Astrocyte (in vitro differentiated cells and primary cell): ENCODE measurements at regions not wholly inside any gene's neighbourhood (a gene's known extent, or its start where the extent isn't known, plus 50 kb on each side); places are given as distances from the start of the nearest gene placed in this dataset.

Experiments used
- DNase-seq: peaks from one replicate; pipeline ENCODE4 v3.0.0-alpha.2; 2010; ENCODE audit warnings: low read depth
- FAIRE-seq: peaks from 2 replicates; lab custom pipeline; 2011; peaks lifted over from hg19 to GRCh38; lab: Jason Lieb, UNC
- H2AFZ ChIP-seq: 2 replicates; pipeline ENCODE4 v1.6.0; 2012; ENCODE audit warnings: low read depth, low read length, inconsistent platforms
- H3K27ac ChIP-seq: 2 replicates; pipeline ENCODE4 v1.5.1; 2011; ENCODE audit warnings: low read depth, low read length, inconsistent platforms
- H3K27me3 ChIP-seq: 2 replicates; pipeline ENCODE4 v1.6.0; 2011; ENCODE audit warnings: low read length, inconsistent platforms; ENCODE audit not compliant: insufficient read depth
- H3K36me3 ChIP-seq: 2 replicates; pipeline ENCODE4 v1.5.1; 2011; ENCODE audit warnings: low read length, inconsistent platforms; ENCODE audit not compliant: insufficient read depth
- H3K4me1 ChIP-seq: 2 replicates; pipeline ENCODE4 v1.5.1; 2011; ENCODE audit warnings: low read length, inconsistent platforms; ENCODE audit not compliant: insufficient read depth
- H3K4me2 ChIP-seq: 2 replicates; pipeline ENCODE4 v1.6.0; 2012; ENCODE audit warnings: low read length, inconsistent platforms
- H3K4me3 ChIP-seq: 2 replicates; pipeline ENCODE4 v1.5.1; 2011; ENCODE audit warnings: low read depth, mild to moderate bottlenecking, low read length, inconsistent platforms; ENCODE audit not compliant: insufficient read depth
- H3K79me2 ChIP-seq: 2 replicates; pipeline ENCODE4 v1.6.0; 2012; ENCODE audit warnings: mild to moderate bottlenecking, low read length, inconsistent platforms; ENCODE audit not compliant: insufficient read depth
- H3K9ac ChIP-seq: 2 replicates; pipeline ENCODE4 v1.6.0; 2012; ENCODE audit warnings: mild to moderate bottlenecking, low read length, inconsistent platforms
- H3K9me3 ChIP-seq: 2 replicates; pipeline ENCODE4 v1.5.1; 2012; ENCODE audit warnings: low read depth, mild to moderate bottlenecking, low read length, inconsistent platforms; ENCODE audit not compliant: insufficient read depth
- H4K20me1 ChIP-seq: 2 replicates; pipeline ENCODE4 v1.6.0; 2012; ENCODE audit warnings: low read length, inconsistent platforms; ENCODE audit not compliant: insufficient read depth
- H3K27ac Mint-ChIP-seq: one replicate; pipeline ENCODE4 v1.8.0; 2021; ENCODE audit warnings: mild to moderate bottlenecking, mixed read lengths; ENCODE audit not compliant: unreplicated experiment
- H3K27me3 Mint-ChIP-seq: one replicate; pipeline ENCODE4 v1.8.0; 2021; ENCODE audit warnings: low read depth, mixed read lengths; ENCODE audit not compliant: unreplicated experiment
- H3K36me3 Mint-ChIP-seq: one replicate; pipeline ENCODE4 v1.8.0; 2021; ENCODE audit warnings: low read depth, mixed read lengths; ENCODE audit not compliant: unreplicated experiment
- H3K4me1 Mint-ChIP-seq: one replicate; pipeline ENCODE4 v1.8.0; 2021; ENCODE audit warnings: low read depth, mixed read lengths; ENCODE audit not compliant: unreplicated experiment
- H3K4me3 Mint-ChIP-seq: one replicate; pipeline ENCODE4 v1.8.0; 2021; ENCODE audit warnings: mild to moderate bottlenecking, moderate library complexity, mixed read lengths; ENCODE audit not compliant: unreplicated experiment
- H3K9me3 Mint-ChIP-seq: one replicate; pipeline ENCODE4 v1.8.0; 2021; ENCODE audit warnings: mild to moderate bottlenecking, mixed read lengths; ENCODE audit not compliant: unreplicated experiment
- CTCF ChIP-seq: IDR thresholded peaks from 2 replicates; pipeline ENCODE4 v1.5.1; 2011; ENCODE audit warnings: low read depth, mild to moderate bottlenecking, inconsistent platforms, low read length, moderate library complexity; ENCODE audit not compliant: insufficient read depth
- EZH2 ChIP-seq: IDR thresholded peaks from 2 replicates; pipeline ENCODE4 v1.6.1; 2012; ENCODE audit warnings: mild to moderate bottlenecking, low read length, inconsistent platforms; ENCODE audit not compliant: insufficient read depth

DNA sequence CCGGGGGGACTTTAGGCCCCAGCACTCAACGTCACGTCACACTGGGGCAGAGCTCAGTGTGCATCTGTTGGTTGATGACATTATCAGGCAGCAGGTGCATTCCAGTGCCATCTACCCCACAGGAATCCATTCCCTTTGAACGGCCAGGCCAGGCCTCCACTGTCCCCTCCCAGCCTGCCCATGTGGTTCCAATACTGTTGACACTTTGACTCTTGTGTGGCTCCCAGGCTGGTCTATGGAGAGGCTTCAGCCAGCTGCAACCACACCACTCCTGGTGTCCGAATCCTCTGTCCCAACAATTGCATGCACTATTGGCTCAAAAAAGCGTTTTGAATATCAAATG is 92.0 kb upstream of the SIM2 start:
- TF ChIP-seq CTCF (no peak), EZH2 (no peak)
- Mint-ChIP-seq H3K4me3 (no peak overlapping the region), H3K36me3 (peaks cover 2% of the 10 kb centered on the region), H3K27ac (no peak overlapping the region), H3K4me1 (no peaks in the 10 kb centered on the region), H3K9me3 (peaks cover 2% of the 10 kb centered on the region), H3K27me3 (peaks cover 31% of the 10 kb centered on the region)
- Histone ChIP-seq H4K20me1 (no peaks in the 10 kb centered on the region), H3K27me3 (peaks cover 7% of the 10 kb centered on the region), H3K4me3 (no peak overlapping the region), H3K79me2 (no peaks in the 10 kb centered on the region), H3K9ac (no peak overlapping the region), H2AFZ (no peak overlapping the region), H3K27ac (no peak overlapping the region), H3K9me3 (no peaks in the 10 kb centered on the region), H3K4me2 (no peak overlapping the region), H3K4me1 (no peaks in the 10 kb centered on the region), H3K36me3 (no peaks in the 10 kb centered on the region)
- DNase-seq: no peak
- FAIRE-seq: no peak

DNA sequence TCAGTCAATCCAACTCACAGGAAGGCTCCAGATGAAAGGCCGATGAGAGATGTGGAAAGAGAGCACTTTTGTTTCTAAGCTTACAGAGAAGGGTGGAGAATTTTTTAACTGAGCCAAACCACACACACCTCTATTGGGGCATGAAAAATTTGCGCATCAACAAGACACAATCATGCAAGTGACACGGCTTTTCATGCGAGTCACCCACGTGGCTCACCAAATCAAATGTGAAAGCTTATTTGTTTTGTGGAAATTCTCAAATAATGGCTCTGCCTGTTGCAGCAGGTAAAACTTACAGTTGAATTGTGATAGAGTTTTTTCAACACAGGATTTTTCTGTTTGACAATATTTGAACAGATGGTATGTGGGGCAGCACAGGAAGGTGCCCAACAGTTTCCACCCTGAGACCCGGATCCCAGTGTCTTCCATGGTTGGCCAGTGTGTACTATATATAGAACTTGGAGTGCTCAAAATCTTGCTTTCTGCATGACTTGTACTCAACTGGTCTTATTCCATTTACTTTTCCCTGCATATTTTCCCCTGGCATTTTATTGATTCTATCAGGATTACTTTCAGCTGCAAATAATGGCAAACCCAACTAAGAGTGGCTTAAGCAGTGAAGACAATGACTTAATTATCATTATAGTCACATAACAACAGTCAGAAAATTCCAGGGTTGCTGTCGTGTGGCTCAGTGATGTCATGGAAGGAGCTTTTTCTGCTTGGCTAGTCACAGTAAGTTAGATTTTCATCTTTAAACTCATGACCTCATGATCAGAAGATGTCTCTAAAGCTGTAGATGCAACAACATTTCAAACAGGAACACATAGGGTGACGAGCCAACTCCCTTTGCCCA is 90.6 kb upstream of the SIM2 start:
- Mint-ChIP-seq H3K4me1 (no peaks in the 10 kb centered on the region), H3K27me3 (peaks cover 29% of the 10 kb centered on the region), H3K36me3 (peaks cover 2% of the 10 kb centered on the region), H3K27ac (no peak overlapping the region), H3K9me3 (peaks cover 5% of the 10 kb centered on the region), H3K4me3 (no peak overlapping the region)
- H3K4me2 ChIP-seq: no peak overlapping the region
- no peak overlapping the region for H3K9ac ChIP-seq
- no peaks in the 10 kb centered on the region for H3K79me2 ChIP-seq
- H3K27ac ChIP-seq: no peak overlapping the region
- peaks cover 7% of the 10 kb centered on the region for H3K4me1 ChIP-seq
- no peak overlapping the region for H3K4me3 ChIP-seq
- H3K27me3 ChIP-seq: peaks cover 7% of the 10 kb centered on the region
- DNase-seq (no peak), FAIRE-seq (no peak)
- no peaks in the 10 kb centered on the region for H3K36me3 ChIP-seq
- H4K20me1 ChIP-seq: no peaks in the 10 kb centered on the region
- H3K9me3 ChIP-seq: no peaks in the 10 kb centered on the region
- no peak for TF ChIP-seq EZH2
- TF ChIP-seq CTCF: no peak
- no peak overlapping the region for H2AFZ ChIP-seq

- Histone ChIP-seq H2AFZ (no peak overlapping the region), H3K27me3 (peaks cover 7% of the 10 kb centered on the region), H3K9ac (no peak overlapping the region), H4K20me1 (no peaks in the 10 kb centered on the region), H3K4me2 (no peak overlapping the region), H3K27ac (no peak overlapping the region), H3K4me3 (no peak overlapping the region), H3K9me3 (no peaks in the 10 kb centered on the region), H3K36me3 (no peaks in the 10 kb centered on the region), H3K4me1 (peaks cover 9% of the 10 kb centered on the region), H3K79me2 (no peaks in the 10 kb centered on the region)
- FAIRE-seq: no peak
- no peak for DNase-seq
- TF ChIP-seq EZH2: no peak
- TF ChIP-seq CTCF: no peak
- no peak overlapping the region for H3K27ac Mint-ChIP-seq
- H3K27me3 Mint-ChIP-seq: peaks cover 31% of the 10 kb centered on the region
- peaks cover 5% of the 10 kb centered on the region for H3K9me3 Mint-ChIP-seq
- peaks cover 4% of the 10 kb centered on the region for H3K36me3 Mint-ChIP-seq
- H3K4me3 Mint-ChIP-seq: no peak overlapping the region
- H3K4me1 Mint-ChIP-seq: no peaks in the 10 kb centered on the region
Measured at GRCh38 chr21:36608897-36609225, 90.1 kb upstream of the SIM2 start.
